ENCODE measurements at regions not wholly inside any gene's neighbourhood (a gene's known extent, or its start where the extent isn't known, plus 50 kb on each side); places are given as distances from the start of the nearest gene placed in this dataset.

DNA sequence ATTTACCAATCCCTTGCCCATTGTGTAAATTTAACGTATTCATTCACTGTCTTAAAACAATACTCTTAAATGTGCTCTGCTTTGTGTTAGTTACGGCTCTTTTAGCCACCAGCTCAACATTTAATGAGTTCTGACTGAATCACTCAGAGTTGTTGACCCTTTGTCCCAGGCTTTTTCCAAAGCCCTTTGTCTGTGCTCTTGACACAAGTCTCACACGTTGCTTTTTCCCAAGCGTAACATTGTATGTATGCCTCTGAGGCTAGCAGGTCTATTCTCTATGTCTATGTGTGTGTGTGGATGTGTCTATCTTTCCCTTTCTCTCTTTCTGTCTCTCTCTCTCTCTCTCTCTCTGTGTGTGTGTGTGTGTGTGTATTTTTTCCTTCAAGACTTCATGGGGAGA is 435.4 kb upstream of the GOLIM4 start:
- H3K27me3 ChIP-seq (ENCODE audit: control insufficient read depth, extremely low read depth, insufficient read depth, low read length) = no peaks in the 10 kb centered on the region
- H4K20me1 ChIP-seq (ENCODE audit: control insufficient read depth, extremely low read depth, insufficient read depth, low read length) = no peaks in the 10 kb centered on the region
- DNase-seq (ENCODE audit: low read depth, low spot score) (no peak), FAIRE-seq (no peak)
- no peaks in the 10 kb centered on the region for H3K79me2 ChIP-seq (ENCODE audit: control insufficient read depth, insufficient read depth, low read length)
- no peaks in the 10 kb centered on the region for H3K36me3 ChIP-seq (ENCODE audit: control insufficient read depth in 2 of 2, extremely low read depth in 1 of 2, insufficient read depth in 2 of 2, low read length in 2 of 2)
- TF ChIP-seq, protein P1, sequence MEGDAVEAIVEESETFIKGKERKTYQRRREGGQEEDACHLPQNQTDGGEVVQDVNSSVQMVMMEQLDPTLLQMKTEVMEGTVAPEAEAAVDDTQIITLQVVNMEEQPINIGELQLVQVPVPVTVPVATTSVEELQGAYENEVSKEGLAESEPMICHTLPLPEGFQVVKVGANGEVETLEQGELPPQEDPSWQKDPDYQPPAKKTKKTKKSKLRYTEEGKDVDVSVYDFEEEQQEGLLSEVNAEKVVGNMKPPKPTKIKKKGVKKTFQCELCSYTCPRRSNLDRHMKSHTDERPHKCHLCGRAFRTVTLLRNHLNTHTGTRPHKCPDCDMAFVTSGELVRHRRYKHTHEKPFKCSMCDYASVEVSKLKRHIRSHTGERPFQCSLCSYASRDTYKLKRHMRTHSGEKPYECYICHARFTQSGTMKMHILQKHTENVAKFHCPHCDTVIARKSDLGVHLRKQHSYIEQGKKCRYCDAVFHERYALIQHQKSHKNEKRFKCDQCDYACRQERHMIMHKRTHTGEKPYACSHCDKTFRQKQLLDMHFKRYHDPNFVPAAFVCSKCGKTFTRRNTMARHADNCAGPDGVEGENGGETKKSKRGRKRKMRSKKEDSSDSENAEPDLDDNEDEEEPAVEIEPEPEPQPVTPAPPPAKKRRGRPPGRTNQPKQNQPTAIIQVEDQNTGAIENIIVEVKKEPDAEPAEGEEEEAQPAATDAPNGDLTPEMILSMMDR (optimal IDR thresholded peaks at IDR 0.05 in 1 of 3, IDR thresholded peaks at IDR 0.05 in 1 of 3, conservative IDR thresholded peaks at IDR 0.05 in 1 of 3; ENCODE audit: extremely low read depth in 1 of 3, insufficient read depth in 2 of 3, low read length in 3 of 3) = no peak
- TF ChIP-seq EZH2 (IDR thresholded peaks at IDR 0.05; ENCODE audit: low read length) = no peak
- H3K4me2 ChIP-seq (ENCODE audit: control insufficient read depth, extremely low read depth, insufficient read depth, low read depth, low read length) = no peak overlapping the region
- no peak overlapping the region for H3K9ac ChIP-seq (ENCODE audit: control insufficient read depth, extremely low read depth, insufficient read depth, low read length)
- H3K27ac ChIP-seq (ENCODE audit: control insufficient read depth, insufficient read depth, low read length) = no peak overlapping the region
- no peak overlapping the region for H2AFZ ChIP-seq (ENCODE audit: control insufficient read depth, low read length)
- dilution Hi-C loops (cut with MboI; ENCODE audit: extremely low pct_ligation_motif_present, low sequenced_read_pairs) = no loop called here
- H3K4me1 ChIP-seq (ENCODE audit: control insufficient read depth, extremely low read depth, insufficient read depth, low read length) = no peaks in the 10 kb centered on the region
- no peaks in the 10 kb centered on the region for H3K9me1 ChIP-seq (ENCODE audit: control insufficient read depth, extremely low read depth, insufficient read depth, low read length)
- no peak overlapping the region for H3K4me3 ChIP-seq (ENCODE audit: control insufficient read depth in 2 of 3, extremely low read depth in 1 of 3, insufficient read depth in 2 of 3, low read depth in 1 of 3, low read length in 3 of 3)
- no peaks in the 10 kb centered on the region for H3K9me3 ChIP-seq (ENCODE audit: control insufficient read depth, low read depth, low read length)

DNA sequence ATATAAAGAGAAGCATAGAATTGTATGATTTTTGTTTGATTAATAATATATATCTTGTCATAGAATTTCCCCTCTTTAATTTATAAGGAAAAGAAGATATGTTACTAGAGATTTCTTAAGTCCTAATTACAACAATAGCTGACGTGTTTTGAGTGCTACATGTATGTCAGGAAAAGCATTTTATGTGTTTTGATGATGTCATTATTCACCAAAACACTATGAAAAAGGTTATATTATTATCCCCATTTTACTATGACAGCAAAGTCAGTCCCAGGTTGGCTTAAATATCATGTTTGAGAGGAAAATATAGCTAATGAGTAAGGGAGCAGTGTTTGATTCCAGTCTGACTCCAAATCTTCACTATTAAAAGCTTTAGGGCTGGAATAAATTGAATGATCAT is 428.4 kb upstream of the GOLIM4 start:
- H2AFZ ChIP-seq (ENCODE audit: control insufficient read depth, low read length) = no peak overlapping the region
- H3K27me3 ChIP-seq (ENCODE audit: control insufficient read depth, extremely low read depth, insufficient read depth, low read length) = no peaks in the 10 kb centered on the region
- H3K4me3 ChIP-seq (ENCODE audit: control insufficient read depth in 2 of 3, extremely low read depth in 1 of 3, insufficient read depth in 2 of 3, low read depth in 1 of 3, low read length in 3 of 3) = no peak overlapping the region
- no peaks in the 10 kb centered on the region for H3K9me1 ChIP-seq (ENCODE audit: control insufficient read depth, extremely low read depth, insufficient read depth, low read length)
- no peaks in the 10 kb centered on the region for H4K20me1 ChIP-seq (ENCODE audit: control insufficient read depth, extremely low read depth, insufficient read depth, low read length)
- dilution Hi-C loops (cut with MboI; ENCODE audit: extremely low pct_ligation_motif_present, low sequenced_read_pairs) = no loop called here
- no peak for TF ChIP-seq EZH2 (IDR thresholded peaks at IDR 0.05; ENCODE audit: low read length)
- TF ChIP-seq, protein P1 (optimal IDR thresholded peaks at IDR 0.05 in 1 of 3, IDR thresholded peaks at IDR 0.05 in 1 of 3, conservative IDR thresholded peaks at IDR 0.05 in 1 of 3; ENCODE audit: extremely low read depth in 1 of 3, insufficient read depth in 2 of 3, low read length in 3 of 3) = no peak
- no peak overlapping the region for H3K4me2 ChIP-seq (ENCODE audit: control insufficient read depth, extremely low read depth, insufficient read depth, low read depth, low read length)
- H3K9ac ChIP-seq (ENCODE audit: control insufficient read depth, extremely low read depth, insufficient read depth, low read length) = no peak overlapping the region
- no peaks in the 10 kb centered on the region for H3K4me1 ChIP-seq (ENCODE audit: control insufficient read depth, extremely low read depth, insufficient read depth, low read length)
- DNase-seq (ENCODE audit: low read depth, low spot score) (no peak), FAIRE-seq (no peak)
- no peak overlapping the region for H3K27ac ChIP-seq (ENCODE audit: control insufficient read depth, insufficient read depth, low read length)
- no peaks in the 10 kb centered on the region for H3K79me2 ChIP-seq (ENCODE audit: control insufficient read depth, insufficient read depth, low read length)
- H3K9me3 ChIP-seq (ENCODE audit: control insufficient read depth, low read depth, low read length) = no peaks in the 10 kb centered on the region
- H3K36me3 ChIP-seq (ENCODE audit: control insufficient read depth in 2 of 2, extremely low read depth in 1 of 2, insufficient read depth in 2 of 2, low read length in 2 of 2) = no peaks in the 10 kb centered on the region

All from keratinocyte (primary cell).